H1 (cell line): ENCODE measurements at regions not wholly inside any gene's neighbourhood (a gene's known extent, or its start where the extent isn't known, plus 50 kb on each side); places are given as distances from the start of the nearest gene placed in this dataset.

Experiments used
- CTCF ChIA-PET: fragments of 300-600 bp; sonication (Branson Sonifier 250); formaldehyde crosslinking; loops from one replicate; lab custom pipeline; 2021; ENCODE audit not compliant: partially characterized antibody; lab: Charles Lee
- POLR2A ChIA-PET: fragments of 300-600 bp; sonication (Branson Sonifier 250); formaldehyde crosslinking; loops from one replicate; lab custom pipeline; 2021; ENCODE audit warnings: inconsistent platforms; ENCODE audit not compliant: partially characterized antibody; lab: Charles Lee
- DNase-seq, 2 experiments: peaks; one replicate each; pipeline versions ENCODE4 v3.0.0 to v3.0.0-alpha.2; 2010 to 2022; ENCODE audit warnings: low spot score in 2 of 2, low read depth in 1 of 2, mixed read lengths in 1 of 2
- FAIRE-seq: peaks from 2 replicates; lab custom pipeline; 2011; peaks lifted over from hg19 to GRCh38; lab: Jason Lieb, UNC
- H2AFZ ChIP-seq: 2 replicates; pipeline ENCODE4 v1.8.1; 2012; ENCODE audit warnings: low read length, inconsistent platforms
- H2AK5ac ChIP-seq: 2 replicates; pipeline ENCODE4 v1.6.1; 2013; ENCODE audit warnings: low read depth, low read length
- H2BK120ac ChIP-seq: replicated peaks from 2 replicates; pipeline ENCODE3; 2013; ENCODE audit warnings: low read depth, low read length, inconsistent platforms
- H2BK12ac ChIP-seq: 2 replicates; pipeline ENCODE4 v1.6.1; 2013; ENCODE audit warnings: low read depth, low read length
- H2BK15ac ChIP-seq: 2 replicates; pipeline ENCODE4 v1.6.1; 2013; ENCODE audit warnings: low read length
- H2BK20ac ChIP-seq: 2 replicates; pipeline ENCODE4 v1.6.1; 2013; ENCODE audit warnings: low read length
- H2BK5ac ChIP-seq: 2 replicates; pipeline ENCODE4 v1.6.1; 2013; ENCODE audit warnings: low read depth, low read length
- H3K14ac ChIP-seq: 2 replicates; pipeline ENCODE4 v1.6.1; 2013; ENCODE audit warnings: inconsistent platforms; ENCODE audit not compliant: insufficient read length
- H3K18ac ChIP-seq: 2 replicates; pipeline ENCODE4 v1.6.1; 2013; ENCODE audit warnings: low read length; ENCODE audit errors: extremely low read depth
- H3K23ac ChIP-seq: 2 replicates; pipeline ENCODE4 v1.6.1; 2013; ENCODE audit warnings: inconsistent platforms; ENCODE audit not compliant: insufficient read length
- H3K23me2 ChIP-seq: 2 replicates; pipeline ENCODE4 v1.6.1; 2013; ENCODE audit warnings: low read depth, low read length
- H3K27ac ChIP-seq: 2 replicates; pipeline ENCODE4 v1.6.1; 2011; ENCODE audit warnings: low read depth, low read length, inconsistent platforms
- H3K27me3 ChIP-seq, 4 experiments: replicated peaks in 1 of 4; 1 replicate in 1 of 4; 2 replicates in 3 of 4; pipeline versions ENCODE4 v1.6.1 to v1.8.1; 2011 to 2013; ENCODE audit warnings: low read length in 3 of 4, mild to moderate bottlenecking in 3 of 4, inconsistent platforms in 2 of 4, mixed read lengths in 2 of 4, moderate library complexity in 1 of 4; ENCODE audit not compliant: control insufficient read depth in 3 of 4, insufficient read depth in 3 of 4; ENCODE audit errors: extremely low read depth in 1 of 4
- H3K36me3 ChIP-seq, 4 experiments: 2 replicates each; pipeline versions ENCODE4 v1.6.1 to v1.8.1; 2011 to 2013; ENCODE audit warnings: mild to moderate bottlenecking in 4 of 4, low read length in 3 of 4, moderate library complexity in 2 of 4, control low read depth in 1 of 4, inconsistent platforms in 1 of 4; ENCODE audit not compliant: insufficient read depth in 4 of 4, control insufficient read depth in 2 of 4
- H3K4ac ChIP-seq: replicated peaks from 2 replicates; pipeline ENCODE3; 2013; ENCODE audit warnings: low read length, low read depth, mixed read lengths, inconsistent platforms; ENCODE audit not compliant: insufficient read length
- H3K4me1 ChIP-seq, 4 experiments: replicated peaks in 1 of 4; 1 replicate in 1 of 4; 2 replicates in 3 of 4; pipeline versions ENCODE4 v1.6.1 to v1.8.1; 2011 to 2013; ENCODE audit warnings: low read length in 3 of 4, inconsistent platforms in 2 of 4, mixed read lengths in 1 of 4; ENCODE audit not compliant: insufficient read depth in 4 of 4, control insufficient read depth in 3 of 4
- H3K4me2 ChIP-seq, 2 experiments: 2 replicates each; pipeline versions ENCODE4 v1.6.1 to v1.8.1; 2011 to 2013; ENCODE audit warnings: low read depth in 2 of 2, low read length in 2 of 2, control low read depth in 1 of 2, inconsistent platforms in 1 of 2, mild to moderate bottlenecking in 1 of 2; ENCODE audit not compliant: insufficient read depth in 1 of 2
- H3K4me3 ChIP-seq, 4 experiments: fragments of 200-600, 300-600 bp in 1 of 4; sonication (generic), shearing (Covaris generic), sonication (Bioruptor Twin) in 1 of 4; 2 replicates each; pipeline versions ENCODE4 v1.5.1 to v1.8.1; 2011 to 2016; ENCODE audit warnings: low read length in 4 of 4, low read depth in 3 of 4, control low read depth in 2 of 4, inconsistent platforms in 2 of 4, mild to moderate bottlenecking in 2 of 4, mixed read lengths in 1 of 4, moderate library complexity in 1 of 4; ENCODE audit not compliant: insufficient read depth in 2 of 4; ENCODE audit errors: extremely low read depth in 1 of 4
- H3K56ac ChIP-seq: replicated peaks from 2 replicates; pipeline ENCODE3; 2013; ENCODE audit warnings: low read depth, mild to moderate bottlenecking, mixed read lengths, low read length, inconsistent platforms; ENCODE audit not compliant: insufficient read length
- H3K79me1 ChIP-seq: 2 replicates; pipeline ENCODE4 v1.6.1; 2013; ENCODE audit warnings: low read depth, low read length, control low read depth
- H3K79me2 ChIP-seq, 2 experiments: 2 replicates each; pipeline versions ENCODE4 v1.6.1 to v1.8.1; 2012 to 2013; ENCODE audit warnings: low read length in 2 of 2, mild to moderate bottlenecking in 2 of 2, inconsistent platforms in 1 of 2; ENCODE audit not compliant: insufficient read depth in 2 of 2, control insufficient read depth in 1 of 2
- H3K9ac ChIP-seq, 4 experiments: replicated peaks in 1 of 4; 1 replicate in 1 of 4; 2 replicates in 3 of 4; pipeline versions ENCODE4 v1.6.1 to v1.8.1; 2011 to 2013; ENCODE audit warnings: low read depth in 3 of 4, low read length in 3 of 4, control low read depth in 2 of 4, mild to moderate bottlenecking in 2 of 4, moderate library complexity in 2 of 4, inconsistent platforms in 1 of 4; ENCODE audit errors: extremely low read depth in 1 of 4
- H3K9me3 ChIP-seq, 2 experiments: 2 replicates each; pipeline versions ENCODE4 v1.6.1 to v1.8.1; 2012 to 2013; ENCODE audit warnings: mild to moderate bottlenecking in 2 of 2, moderate library complexity in 2 of 2, control low read depth in 1 of 2, inconsistent platforms in 1 of 2, low read depth in 1 of 2, low read length in 1 of 2, mixed read lengths in 1 of 2; ENCODE audit not compliant: insufficient read depth in 2 of 2
- H4K20me1 ChIP-seq, 2 experiments: replicated peaks in 1 of 2; 2 replicates each; pipeline versions ENCODE3 to v1.8.1; 2011 to 2013; ENCODE audit warnings: inconsistent platforms in 2 of 2, low read length in 2 of 2, mild to moderate bottlenecking in 1 of 2; ENCODE audit not compliant: insufficient read depth in 2 of 2, control insufficient read depth in 1 of 2
- H4K5ac ChIP-seq: 2 replicates; pipeline ENCODE4 v1.6.1; 2013; ENCODE audit warnings: low read length, low read depth, mixed read lengths, inconsistent platforms; ENCODE audit not compliant: insufficient read length
- H4K8ac ChIP-seq: 2 replicates; pipeline ENCODE4 v1.8.0; 2013; ENCODE audit warnings: mild to moderate bottlenecking, moderate library complexity, low read length, inconsistent platforms; ENCODE audit not compliant: insufficient read depth; ENCODE audit errors: extremely low read depth
- H4K91ac ChIP-seq: replicated peaks from 2 replicates; pipeline ENCODE3; 2013; ENCODE audit warnings: low read length, mixed read lengths, inconsistent platforms; ENCODE audit not compliant: insufficient read length
- CEBPB ChIP-seq: IDR thresholded peaks from 2 replicates; pipeline ENCODE4 v1.6.1; 2012; ENCODE audit warnings: low read depth, low read length
- EGR1 ChIP-seq: IDR thresholded peaks from 2 replicates; pipeline ENCODE4 v1.6.1; 2011; ENCODE audit warnings: low read depth, low read length, borderline replicate concordance
- HDAC2 ChIP-seq, 2 experiments: fragments of 300-600 bp in 1 of 2; sonication (generic) in 1 of 2; IDR thresholded peaks; 2 replicates each; pipeline ENCODE4 v1.6.1; 2011 to 2012; ENCODE audit warnings: low read depth in 2 of 2, low read length in 2 of 2, mild to moderate bottlenecking in 2 of 2, moderate library complexity in 2 of 2, borderline replicate concordance in 1 of 2, inconsistent platforms in 1 of 2
- JUND ChIP-seq: IDR thresholded peaks from 2 replicates; pipeline ENCODE4 v1.6.1; 2011; ENCODE audit warnings: mild to moderate bottlenecking, improper control_type of control experiment, low read length
- KDM1A ChIP-seq: fragments of 200-600, 300-600 bp; sonication (generic); IDR thresholded peaks from 2 replicates; pipeline ENCODE4 v1.7.1; 2016; ENCODE audit warnings: mild to moderate bottlenecking, low read length, borderline replicate concordance
- KDM5A ChIP-seq: fragments of 200-600 bp; IDR thresholded peaks from 2 replicates; pipeline ENCODE4 v1.7.1; 2012; ENCODE audit warnings: mild to moderate bottlenecking, low read length, inconsistent platforms, mixed read lengths
- NANOG ChIP-seq: IDR thresholded peaks from 2 replicates; pipeline ENCODE4 v1.6.1; 2011; ENCODE audit warnings: low read length, low read depth, mild to moderate bottlenecking, inconsistent platforms; ENCODE audit not compliant: insufficient read depth, poor library complexity, severe bottlenecking
- NRF1 ChIP-seq: IDR thresholded peaks from 2 replicates; pipeline ENCODE4 v1.6.1; 2011; ENCODE audit warnings: mild to moderate bottlenecking, low read depth, low read length, improper control_type of control experiment
- POLR2A ChIP-seq, 2 experiments: IDR thresholded peaks; 1 replicate in 1 of 2; 2 replicates in 1 of 2; pipeline ENCODE4 v1.6.1; 2011; ENCODE audit warnings: low read depth in 2 of 2, low read length in 2 of 2, mild to moderate bottlenecking in 2 of 2; ENCODE audit errors: control extremely low read depth in 1 of 2
- TAF7 ChIP-seq: optimal IDR thresholded peaks from 2 replicates; pipeline ENCODE3; 2011; ENCODE audit warnings: low read depth, mild to moderate bottlenecking, inconsistent platforms, low read length, moderate library complexity, borderline replicate concordance
- WGBS, 2 experiments: shearing (Covaris generic) in 1 of 2; methylation state at CpG; one replicate each; pipeline versions ENCODE4 v1.1.6 to v1.1.7; 2013 to 2015; ENCODE audit warnings: low lambda C conversion rate in 2 of 2, mixed read lengths in 2 of 2, inconsistent platforms in 1 of 2, low coverage in 1 of 2, missing lambda C conversion rate in 1 of 2; ENCODE audit not compliant: insufficient replicate concordance in 2 of 2, insufficient coverage in 1 of 2, insufficient read length in 1 of 2; ENCODE audit errors: extremely low coverage in 1 of 2, missing lambda C conversion rate in 1 of 2; 5-methylcytosine and 5-hydroxymethylcytosine counted together
- TF ChIP-seq, protein P1 (sequence below): IDR thresholded peaks from 2 replicates; pipeline ENCODE4 v1.6.1; 2011; ENCODE audit warnings: low read length, improper control_type of control experiment
- TF ChIP-seq, protein P2 (sequence below): IDR thresholded peaks from 2 replicates; pipeline ENCODE4 v1.6.1; 2012; ENCODE audit warnings: inconsistent platforms

GRCh38 chr13:70363991-70364390, 255.7 kb upstream of the KLHL1 start:
- Histone ChIP-seq H2BK5ac (no peak overlapping the region), H2BK20ac (no peak overlapping the region), H3K79me1 (no peaks in the 10 kb centered on the region), H3K18ac (no peak overlapping the region), H3K56ac (no peak overlapping the region), H4K20me1 (no peaks in the 10 kb centered on the region), H3K36me3 (no peaks in the 10 kb centered on the region), H2AFZ (no peak overlapping the region), H2BK15ac (no peak overlapping the region), H2AK5ac (no peak overlapping the region), H2BK12ac (no peak overlapping the region), H3K27ac (no peak overlapping the region), H3K27me3 (no peaks in the 10 kb centered on the region), H3K9me3 (no peaks in the 10 kb centered on the region), H3K23ac (no peak overlapping the region), H2BK120ac (no peak overlapping the region), H3K4me3 (no peak overlapping the region), H4K8ac (no peak overlapping the region), H3K23me2 (no peaks in the 10 kb centered on the region), H3K4me2 (no peak overlapping the region), H3K79me2 (no peaks in the 10 kb centered on the region), H3K4me1 (no peaks in the 10 kb centered on the region; a peak in 1 of 7 replicates), H4K91ac (no peak overlapping the region), H4K5ac (no peak overlapping the region), H3K9ac (no peak overlapping the region), H3K4ac (no peak overlapping the region), H3K14ac (no peak overlapping the region)
- ChIA-PET CTCF (interaction anchor here (0.6 kb wide), 1 partner anchor 47 kb away, joined by 3 read pairs; no protein-coding TSS in a partner anchor), POLR2A (no interaction called here)
- DNase-seq, result no peak
- TF ChIP-seq EGR1, result no peak
- TF ChIP-seq, protein P1, sequence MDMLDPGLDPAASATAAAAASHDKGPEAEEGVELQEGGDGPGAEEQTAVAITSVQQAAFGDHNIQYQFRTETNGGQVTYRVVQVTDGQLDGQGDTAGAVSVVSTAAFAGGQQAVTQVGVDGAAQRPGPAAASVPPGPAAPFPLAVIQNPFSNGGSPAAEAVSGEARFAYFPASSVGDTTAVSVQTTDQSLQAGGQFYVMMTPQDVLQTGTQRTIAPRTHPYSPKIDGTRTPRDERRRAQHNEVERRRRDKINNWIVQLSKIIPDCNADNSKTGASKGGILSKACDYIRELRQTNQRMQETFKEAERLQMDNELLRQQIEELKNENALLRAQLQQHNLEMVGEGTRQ, result no peak
- TF ChIP-seq POLR2A (IDR thresholded peaks at IDR 0.05; ENCODE audit: control extremely low read depth in 1 of 2, low read depth in 2 of 2, low read length in 2 of 2), result no peak
- no peak for TF ChIP-seq KDM5A
- TF ChIP-seq, protein P2, sequence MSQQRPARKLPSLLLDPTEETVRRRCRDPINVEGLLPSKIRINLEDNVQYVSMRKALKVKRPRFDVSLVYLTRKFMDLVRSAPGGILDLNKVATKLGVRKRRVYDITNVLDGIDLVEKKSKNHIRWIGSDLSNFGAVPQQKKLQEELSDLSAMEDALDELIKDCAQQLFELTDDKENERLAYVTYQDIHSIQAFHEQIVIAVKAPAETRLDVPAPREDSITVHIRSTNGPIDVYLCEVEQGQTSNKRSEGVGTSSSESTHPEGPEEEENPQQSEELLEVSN, result no peak
- TF ChIP-seq JUND, result no peak
- no peak for TF ChIP-seq TAF7
- TF ChIP-seq CEBPB, result no peak
- no peak for TF ChIP-seq NRF1
- no peak for TF ChIP-seq NANOG
- no peak for TF ChIP-seq HDAC2 (IDR thresholded peaks at IDR 0.05; ENCODE audit: borderline replicate concordance in 1 of 2, low read depth in 2 of 2, low read length in 2 of 2)
- no peak for TF ChIP-seq KDM1A
- 85% methylated on average over 2 of the region's 2 CpGs; no CpG with 5 or more reads in 1 of the 2 experiments for WGBS, 2 experiments
- FAIRE-seq, result no peak
